ENCODE measurements at regions not wholly inside any gene's neighbourhood (a gene's known extent, or its start where the extent isn't known, plus 50 kb on each side); places are given as distances from the start of the nearest gene placed in this dataset.

- TF ChIP-seq EZH2 (IDR thresholded peaks at IDR 0.05; ENCODE audit: insufficient read depth, poor library complexity, severe bottlenecking), result no peak
- no peak for TF ChIP-seq EZH2phosphoT487 (IDR thresholded peaks at IDR 0.05; ENCODE audit: insufficient read depth, low read depth)
These were observed 178.2 kb upstream of the GDNF start for GRCh38 chr5:38018016-38018415.

All from GM23248 (cell line).